RWPE2 (cell line): ENCODE measurements at regions not wholly inside any gene's neighbourhood (a gene's known extent, or its start where the extent isn't known, plus 50 kb on each side); places are given as distances from the start of the nearest gene placed in this dataset.

ENCODE experiments used
- ATAC-seq: fragments of 200-7000 bp; cut with Tn5 transposase; 3 replicates; pipeline ENCODE4 v1.9.1; 2021; ENCODE audit warnings: low read depth
- DNase-seq: peaks from one replicate; pipeline ENCODE4 v3.0.0-alpha.2; 2020; ENCODE audit warnings: low spot score
- H3K27ac ChIP-seq: fragments of 450-650 bp; 2 replicates; pipeline ENCODE4 v1.5.1; 2017; ENCODE audit warnings: mild to moderate bottlenecking; ENCODE audit not compliant: poor library complexity, severe bottlenecking
- H3K27me3 ChIP-seq: fragments of 250-450 bp; sonication (Bioruptor Pico); 2 replicates; pipeline ENCODE4 v1.5.1; 2021; ENCODE audit warnings: mild to moderate bottlenecking, moderate library complexity; ENCODE audit not compliant: insufficient read depth, poor library complexity, severe bottlenecking
- H3K36me3 ChIP-seq: fragments of 250-450 bp; sonication (Bioruptor Pico); 2 replicates; pipeline ENCODE4 v1.5.1; 2020; ENCODE audit warnings: low read depth, mild to moderate bottlenecking, moderate library complexity
- H3K4me1 ChIP-seq: fragments of 250-450 bp; sonication (Bioruptor Pico); 2 replicates; pipeline ENCODE4 v1.5.1; 2021; ENCODE audit warnings: mild to moderate bottlenecking, moderate library complexity; ENCODE audit not compliant: insufficient read depth, poor library complexity, severe bottlenecking
- H3K4me3 ChIP-seq: fragments of 250-450 bp; sonication (Bioruptor Pico); 2 replicates; pipeline ENCODE4 v1.5.1; 2021; ENCODE audit warnings: mild to moderate bottlenecking, moderate library complexity; ENCODE audit not compliant: severe bottlenecking
- H3K9me3 ChIP-seq: fragments of 250-450 bp; sonication (Bioruptor Pico); 2 replicates; pipeline ENCODE4 v1.5.1; 2021; ENCODE audit warnings: mild to moderate bottlenecking, moderate library complexity; ENCODE audit not compliant: severe bottlenecking
- TF ChIP-seq, protein P1 (sequence below): fragments of 450-650 bp; IDR thresholded peaks from one replicate; pipeline ENCODE4 v1.5.1; 2017; ENCODE audit warnings: mild to moderate bottlenecking, moderate library complexity; ENCODE audit not compliant: poor library complexity, severe bottlenecking

DNA sequence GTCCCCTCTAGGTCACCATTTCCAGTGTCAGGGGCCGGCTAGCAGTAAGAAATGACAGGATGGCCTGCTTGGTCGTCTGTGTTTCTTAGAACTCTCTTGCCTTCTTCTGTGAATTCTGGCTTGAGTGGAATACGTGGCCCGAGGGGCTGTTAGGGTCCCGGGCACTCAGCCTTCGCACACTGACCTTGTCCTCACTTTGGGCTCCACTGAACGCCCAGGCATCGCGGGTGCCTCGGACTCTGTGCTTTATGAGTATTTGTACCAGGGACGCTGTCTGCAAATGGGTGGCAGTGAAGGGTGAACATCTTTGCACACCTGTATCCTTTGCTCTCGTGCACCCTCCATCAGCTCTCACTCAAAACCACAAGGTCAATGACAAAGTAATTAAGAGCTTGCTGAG is 123.4 kb upstream of the ANO1 start:
- H3K27ac ChIP-seq = no peak overlapping the region
- no peaks in the 10 kb centered on the region for H3K36me3 ChIP-seq
- H3K4me1 ChIP-seq = peaks cover 5% of the 10 kb centered on the region
- DNase-seq (peak; percentile 28), ATAC-seq (no peak)
- no peaks in the 10 kb centered on the region for H3K27me3 ChIP-seq
- TF ChIP-seq, protein P1, sequence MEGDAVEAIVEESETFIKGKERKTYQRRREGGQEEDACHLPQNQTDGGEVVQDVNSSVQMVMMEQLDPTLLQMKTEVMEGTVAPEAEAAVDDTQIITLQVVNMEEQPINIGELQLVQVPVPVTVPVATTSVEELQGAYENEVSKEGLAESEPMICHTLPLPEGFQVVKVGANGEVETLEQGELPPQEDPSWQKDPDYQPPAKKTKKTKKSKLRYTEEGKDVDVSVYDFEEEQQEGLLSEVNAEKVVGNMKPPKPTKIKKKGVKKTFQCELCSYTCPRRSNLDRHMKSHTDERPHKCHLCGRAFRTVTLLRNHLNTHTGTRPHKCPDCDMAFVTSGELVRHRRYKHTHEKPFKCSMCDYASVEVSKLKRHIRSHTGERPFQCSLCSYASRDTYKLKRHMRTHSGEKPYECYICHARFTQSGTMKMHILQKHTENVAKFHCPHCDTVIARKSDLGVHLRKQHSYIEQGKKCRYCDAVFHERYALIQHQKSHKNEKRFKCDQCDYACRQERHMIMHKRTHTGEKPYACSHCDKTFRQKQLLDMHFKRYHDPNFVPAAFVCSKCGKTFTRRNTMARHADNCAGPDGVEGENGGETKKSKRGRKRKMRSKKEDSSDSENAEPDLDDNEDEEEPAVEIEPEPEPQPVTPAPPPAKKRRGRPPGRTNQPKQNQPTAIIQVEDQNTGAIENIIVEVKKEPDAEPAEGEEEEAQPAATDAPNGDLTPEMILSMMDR = no peak
- no peak overlapping the region for H3K4me3 ChIP-seq
- H3K9me3 ChIP-seq = no peaks in the 10 kb centered on the region

DNA sequence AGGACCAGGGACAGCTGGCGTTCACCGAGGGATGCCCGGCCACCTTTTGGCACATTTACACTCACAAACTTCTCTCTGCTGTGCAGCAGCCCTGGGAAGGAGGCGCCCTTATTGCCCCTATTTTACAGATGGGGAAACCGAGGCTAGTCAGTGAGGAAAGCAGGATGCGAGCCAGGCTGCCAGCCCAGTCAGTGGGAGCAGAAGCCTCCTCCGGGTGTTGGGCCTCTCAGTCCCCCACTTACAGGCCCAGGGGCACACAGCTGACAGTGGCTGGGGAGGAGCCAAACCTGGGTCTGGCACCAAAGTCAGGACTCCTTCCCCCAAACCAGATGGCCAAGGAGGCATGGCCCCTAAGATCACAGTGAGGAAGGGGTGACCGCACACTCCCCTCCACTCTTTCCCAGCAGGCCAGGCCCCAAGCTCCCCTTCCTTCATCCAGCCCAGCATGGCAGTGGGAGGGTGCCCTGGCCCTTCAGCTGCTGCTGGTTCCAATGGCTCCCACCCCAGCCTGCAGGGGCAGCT is 121.4 kb upstream of the ANO1 start:
- Histone ChIP-seq H3K4me3 (no peak overlapping the region), H3K27me3 (no peaks in the 10 kb centered on the region), H3K27ac (no peak overlapping the region), H3K36me3 (no peaks in the 10 kb centered on the region), H3K9me3 (no peaks in the 10 kb centered on the region), H3K4me1 (no peaks in the 10 kb centered on the region)
- peak; percentile 38 for DNase-seq
- no peak for ATAC-seq
- TF ChIP-seq, protein P1 = no peak

DNA sequence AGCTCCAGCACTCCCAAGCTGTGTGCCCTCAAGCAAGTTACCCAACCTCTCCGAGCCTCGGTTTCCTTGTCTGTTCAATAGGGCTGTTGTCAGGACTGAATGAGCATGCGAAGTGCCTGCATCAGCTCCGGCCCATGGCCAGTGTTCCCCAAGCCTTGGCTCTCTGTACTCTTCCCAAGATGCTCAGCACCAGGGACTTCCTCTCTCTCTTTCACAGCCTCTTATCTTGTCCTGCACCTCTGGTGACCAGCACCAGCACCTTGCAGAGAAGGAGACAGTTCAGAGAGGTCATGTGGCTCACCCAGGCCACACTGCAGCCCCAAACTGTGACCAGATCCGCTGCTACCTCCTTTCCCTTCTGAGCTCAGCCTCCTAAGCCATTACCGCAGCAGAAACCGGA is 120.3 kb upstream of the ANO1 start:
- no peaks in the 10 kb centered on the region for H3K36me3 ChIP-seq
- peaks cover 8% of the 10 kb centered on the region for H3K4me1 ChIP-seq
- H3K4me3 ChIP-seq = no peak overlapping the region
- H3K27me3 ChIP-seq = no peaks in the 10 kb centered on the region
- ATAC-seq (no peak), DNase-seq (peak; percentile 25)
- TF ChIP-seq, protein P1 = no peak
- H3K27ac ChIP-seq = no peak overlapping the region
- H3K9me3 ChIP-seq = no peaks in the 10 kb centered on the region

DNA sequence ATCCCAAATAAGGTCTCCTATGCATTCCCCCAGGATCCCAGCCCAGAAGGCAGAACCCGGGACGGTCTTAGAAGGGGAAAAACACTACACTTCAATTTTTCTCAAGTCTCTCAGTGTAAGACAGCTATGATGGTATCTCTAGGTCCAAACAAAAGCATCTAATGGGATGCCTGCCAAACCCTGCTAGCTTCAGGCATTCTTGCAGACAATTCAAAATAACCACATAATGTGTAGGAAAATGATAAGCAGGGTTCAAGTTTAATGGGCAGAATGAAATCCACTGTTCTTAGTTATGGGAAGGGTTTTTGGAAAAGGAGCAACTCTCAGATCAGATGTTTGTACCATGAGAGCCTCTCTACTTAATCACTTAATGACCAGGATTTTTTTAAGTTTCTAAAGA is 119.8 kb upstream of the ANO1 start:
- no peaks in the 10 kb centered on the region for H3K36me3 ChIP-seq
- peaks cover 8% of the 10 kb centered on the region for H3K4me1 ChIP-seq
- H3K27ac ChIP-seq = no peak overlapping the region
- H3K27me3 ChIP-seq = no peaks in the 10 kb centered on the region
- H3K4me3 ChIP-seq = no peak overlapping the region
- H3K9me3 ChIP-seq = no peaks in the 10 kb centered on the region
- ATAC-seq = no peak
- TF ChIP-seq, protein P1 = no peak
- no peak for DNase-seq

DNA sequence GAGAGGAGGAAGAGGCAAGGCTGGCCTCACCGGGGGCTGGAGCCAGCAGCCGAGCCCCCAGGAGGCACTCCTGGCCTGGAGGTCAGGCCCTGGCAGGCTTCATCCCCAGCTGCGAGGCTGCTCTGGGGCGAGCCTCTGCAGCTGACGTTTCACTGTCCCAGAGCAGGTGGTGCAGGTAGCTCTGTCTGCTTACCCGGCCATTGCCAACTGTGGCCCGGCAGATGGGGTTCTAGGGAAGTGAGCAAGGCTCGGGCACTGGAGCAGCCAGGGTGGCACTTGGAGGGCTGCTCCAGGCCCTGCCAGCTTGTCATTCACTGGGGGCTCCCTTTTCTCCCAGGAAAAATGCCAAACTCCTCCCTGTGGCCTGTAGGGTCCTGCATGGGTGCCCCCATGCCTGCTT is 118.7 kb upstream of the ANO1 start:
- Histone ChIP-seq H3K4me3 (no peak overlapping the region), H3K4me1 (peaks cover 8% of the 10 kb centered on the region), H3K27ac (no peak overlapping the region), H3K27me3 (no peaks in the 10 kb centered on the region), H3K9me3 (no peaks in the 10 kb centered on the region), H3K36me3 (no peaks in the 10 kb centered on the region)
- TF ChIP-seq, protein P1 = no peak
- ATAC-seq (no peak), DNase-seq (no peak)
